GM12874 (cell line): ENCODE measurements at regions not wholly inside any gene's neighbourhood (a gene's known extent, or its start where the extent isn't known, plus 50 kb on each side); places are given as distances from the start of the nearest gene placed in this dataset.

Source experiments
- CTCF ChIP-seq: IDR thresholded peaks from 2 replicates; pipeline ENCODE4 v1.5.1; 2011; ENCODE audit warnings: low read depth, mild to moderate bottlenecking, control low read depth, low read length, moderate library complexity; ENCODE audit not compliant: insufficient read depth

- TF ChIP-seq CTCF: no peak
Measured at GRCh38 chr1:71157715-71158114, 76.9 kb upstream of the ZRANB2 start.

GRCh38 chr1:71157151-71157550 is 76.3 kb upstream of the ZRANB2 start:
- TF ChIP-seq CTCF: no peak

- no peak for TF ChIP-seq CTCF
Measured at GRCh38 chr1:71156590-71156989, 75.8 kb upstream of the ZRANB2 start.

- TF ChIP-seq CTCF: no peak
Measured at GRCh38 chr1:71154429-71154828, 73.6 kb upstream of the ZRANB2 start.

- no peak for TF ChIP-seq CTCF
Measured at GRCh38 chr1:71153826-71154225, 73.0 kb upstream of the ZRANB2 start.

GRCh38 chr1:71147637-71148360 is 67.0 kb upstream of the ZRANB2 start:
- no peak for TF ChIP-seq CTCF

GRCh38 chr1:71135571-71135970 is 54.7 kb upstream of the ZRANB2 start:
- no peak for TF ChIP-seq CTCF
